ENCODE measurements at regions not wholly inside any gene's neighbourhood (a gene's known extent, or its start where the extent isn't known, plus 50 kb on each side); places are given as distances from the start of the nearest gene placed in this dataset.
"Not testable (repeated sequence)": the region's sequence is repeated elsewhere in the genome, so short reads cannot be mapped to it uniquely, and the experiment has no call there.

DNA sequence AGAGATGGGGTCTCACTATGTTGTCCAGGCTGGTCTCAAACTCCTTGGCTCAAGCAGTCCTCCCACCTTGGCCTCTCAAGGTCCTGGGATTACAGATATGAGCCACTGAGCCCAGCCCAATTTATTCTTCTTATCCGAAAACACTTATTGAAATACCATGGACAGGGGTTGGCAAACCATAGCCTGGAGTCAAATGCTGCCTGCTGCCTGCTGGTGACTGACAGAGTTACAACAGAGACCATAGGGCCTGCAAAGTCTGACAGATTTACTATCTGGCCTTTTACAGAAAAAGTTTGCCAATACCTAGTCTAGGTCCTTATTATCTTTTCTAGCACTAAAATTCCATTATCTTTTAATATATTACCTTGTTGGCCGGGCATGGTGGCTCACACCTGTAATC lies 87.1 kb upstream of the ZNF281 start:
- no peak for DNase-seq (ENCODE audit: low spot score)

DNA sequence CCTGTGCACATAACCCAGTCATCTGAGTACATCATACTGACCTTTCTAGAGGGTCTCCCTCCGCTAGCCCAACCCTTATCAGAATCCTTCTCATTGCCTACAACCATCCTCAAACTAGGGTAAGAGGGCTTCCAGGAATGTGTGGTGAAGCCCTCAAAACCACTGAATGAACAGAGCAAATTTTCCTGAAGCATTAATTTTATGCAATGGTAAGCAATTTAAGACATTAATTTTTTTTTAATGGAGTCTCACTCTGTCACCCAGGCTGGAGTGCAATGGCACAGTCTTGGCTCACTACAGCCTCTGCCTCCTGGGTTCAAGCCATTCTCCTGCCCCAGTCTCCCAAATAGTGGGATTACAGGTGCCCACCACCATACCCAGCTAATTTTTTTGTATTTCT lies 86.1 kb upstream of the ZNF281 start:
- DNase-seq (ENCODE audit: low spot score), result no peak

DNA sequence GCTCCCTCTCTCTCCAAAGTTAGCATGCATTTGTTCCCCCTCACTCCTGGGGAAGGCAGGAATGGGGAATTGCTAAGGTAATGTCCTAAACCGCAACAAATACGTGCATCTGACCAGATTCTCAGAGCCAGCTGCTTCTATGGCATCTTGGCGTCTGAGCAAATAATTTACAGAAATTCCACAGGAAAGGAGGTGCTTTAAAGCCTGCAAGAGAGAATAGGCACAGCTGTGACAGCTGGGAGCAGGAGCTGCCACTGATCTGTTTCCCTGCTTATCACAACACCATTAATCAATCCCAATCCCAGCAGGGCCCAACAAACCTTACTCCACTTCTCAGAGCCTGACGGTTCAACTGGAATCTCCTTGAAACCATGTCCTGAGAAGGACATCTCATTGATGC lies 83.5 kb upstream of the ZNF281 start:
- no peak for DNase-seq (ENCODE audit: low spot score)

DNA sequence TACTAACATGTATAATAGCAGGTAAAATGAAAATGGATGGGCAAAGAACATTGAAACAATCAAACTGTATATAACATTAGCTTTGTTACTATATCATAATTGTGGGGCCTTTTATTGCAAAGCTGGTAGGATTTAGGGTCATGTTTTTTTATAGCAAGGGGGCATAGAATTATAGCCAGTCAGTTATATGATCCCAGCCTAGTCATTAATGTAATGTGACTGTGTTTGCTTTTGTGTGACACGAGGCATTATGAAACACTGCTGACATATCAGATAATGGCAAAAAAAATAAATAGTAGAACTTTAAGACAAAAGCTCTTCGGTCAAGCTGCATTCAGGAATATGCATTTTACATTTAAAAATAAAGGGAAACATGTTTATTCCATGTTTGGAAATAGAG lies 81.3 kb upstream of the ZNF281 start:
- no peak for DNase-seq (ENCODE audit: low spot score)

DNA sequence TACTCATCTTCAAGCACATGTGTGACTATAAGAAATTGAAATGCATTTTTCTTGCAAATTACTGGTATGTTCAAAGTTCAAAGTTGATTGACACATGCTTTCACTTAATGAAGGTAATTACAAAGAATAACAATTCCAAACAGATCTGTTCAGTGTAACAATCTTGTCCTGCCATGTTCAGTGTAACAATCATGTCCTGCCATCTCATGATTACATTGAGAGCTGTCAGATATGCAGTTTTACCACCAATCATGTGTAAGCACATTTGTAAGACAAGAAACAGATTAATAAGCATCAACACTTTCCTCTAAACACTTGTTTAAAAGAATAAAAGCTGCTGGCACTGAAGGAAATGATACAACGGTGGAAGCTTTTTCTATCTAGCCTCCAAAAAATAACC lies 80.3 kb upstream of the ZNF281 start:
- DNase-seq (ENCODE audit: low spot score), result no peak

DNA sequence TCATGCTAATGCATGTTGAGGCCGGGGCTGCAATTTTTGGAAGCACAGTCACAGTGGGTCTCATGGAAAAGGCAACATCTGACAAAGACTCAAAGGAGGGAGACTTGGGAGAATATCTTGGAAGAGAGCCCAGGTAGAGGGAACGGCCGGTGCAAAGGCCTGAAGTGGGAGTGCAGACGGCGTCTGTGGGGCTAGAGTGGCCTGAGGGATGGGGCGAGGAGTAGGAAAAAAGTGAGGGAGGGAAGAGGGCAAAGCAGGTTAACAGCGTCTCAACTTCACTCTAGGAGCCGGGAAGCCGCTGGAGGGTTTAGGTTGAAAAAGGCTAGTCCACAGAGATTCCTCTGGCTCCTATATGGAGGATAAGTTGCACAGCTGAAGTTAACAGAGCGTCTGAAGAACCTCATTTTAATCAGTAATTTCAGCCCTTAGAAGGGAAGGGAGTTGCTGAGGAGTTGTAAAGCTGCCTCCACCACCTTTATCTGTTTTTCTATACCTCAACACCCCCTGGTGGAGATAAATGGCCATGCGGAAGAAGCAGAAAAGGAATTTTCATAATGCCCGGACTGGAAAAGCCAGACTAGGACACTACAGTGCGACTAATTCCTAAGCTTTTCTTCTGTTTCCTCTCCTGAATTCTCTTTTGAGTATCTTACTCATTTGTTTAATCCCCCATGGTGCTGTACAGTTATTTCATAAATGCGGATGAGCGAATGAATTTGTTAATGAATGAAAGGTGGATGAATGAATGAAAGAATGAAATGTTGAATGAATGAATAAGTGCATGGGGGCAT lies 78.7 kb upstream of the ZNF281 start:
- DNase-seq (ENCODE audit: low spot score), result peak; percentile 36

DNA sequence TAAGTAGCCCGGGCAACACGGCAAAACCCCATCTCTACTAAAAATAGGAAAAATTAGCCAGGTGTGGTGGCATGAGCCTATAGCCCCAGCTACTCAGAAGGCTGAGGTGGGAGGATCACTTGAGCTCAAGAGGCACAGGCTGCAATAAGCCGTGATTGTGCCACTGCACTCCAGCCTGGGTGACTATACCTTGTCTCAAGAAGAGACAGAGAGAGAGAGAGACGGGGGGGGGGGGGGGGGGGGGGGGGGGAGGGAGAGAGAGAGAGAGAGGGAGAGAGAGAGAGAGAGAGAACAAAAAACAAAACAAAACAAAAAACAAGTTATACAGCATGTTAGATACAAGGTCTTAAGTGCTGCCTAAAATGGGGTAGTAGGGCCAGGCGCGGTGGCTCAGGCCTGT lies 77.8 kb upstream of the ZNF281 start:
- DNase-seq (ENCODE audit: low spot score), result no peak

DNA sequence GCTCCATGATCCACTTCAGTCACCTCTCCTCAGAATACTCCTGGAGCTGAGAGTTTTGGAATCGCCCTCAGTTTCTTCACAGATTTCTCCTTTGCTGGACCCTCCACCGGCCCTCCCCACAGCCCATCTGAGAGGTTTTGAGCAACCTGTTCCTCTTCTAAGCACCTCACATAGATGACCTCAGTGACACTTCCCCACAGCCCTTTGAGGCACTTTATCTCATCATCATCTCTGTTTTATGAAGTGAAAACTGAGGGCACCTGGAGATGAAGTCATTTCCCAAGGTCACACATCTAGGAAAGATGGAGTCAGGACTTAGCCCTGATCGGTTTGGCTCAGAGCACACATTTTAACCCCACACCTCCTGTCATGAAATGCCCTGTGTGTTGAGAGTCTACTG lies 76.8 kb upstream of the ZNF281 start:
- no peak for DNase-seq (ENCODE audit: low spot score)

DNA sequence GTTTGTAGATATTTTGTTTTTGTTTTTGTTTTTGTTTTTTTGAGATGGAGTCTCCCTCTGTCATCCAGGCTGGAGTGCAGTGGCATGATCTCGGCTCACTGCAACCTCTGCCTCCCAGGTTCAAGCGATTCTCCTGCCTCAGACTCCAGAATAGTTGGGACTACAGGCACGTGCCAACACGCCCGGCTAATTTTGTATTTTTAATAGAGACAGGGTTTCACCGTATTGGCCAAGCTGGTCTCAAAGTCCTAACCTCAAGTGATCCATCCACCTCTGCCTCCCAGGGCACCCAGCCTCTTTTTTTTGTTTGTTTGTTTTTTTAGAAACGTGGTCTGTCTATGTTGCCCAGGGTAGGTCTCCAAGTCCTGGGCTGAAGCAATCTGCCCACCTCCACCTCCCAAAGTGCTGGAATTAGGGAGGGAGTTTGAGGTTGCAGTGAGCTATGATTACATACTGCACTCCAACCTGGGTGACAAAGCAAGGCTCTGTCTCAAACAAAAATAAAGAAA lies 74.7 kb upstream of the ZNF281 start:
- not testable (repeated sequence) for DNase-seq (ENCODE audit: low spot score)

DNA sequence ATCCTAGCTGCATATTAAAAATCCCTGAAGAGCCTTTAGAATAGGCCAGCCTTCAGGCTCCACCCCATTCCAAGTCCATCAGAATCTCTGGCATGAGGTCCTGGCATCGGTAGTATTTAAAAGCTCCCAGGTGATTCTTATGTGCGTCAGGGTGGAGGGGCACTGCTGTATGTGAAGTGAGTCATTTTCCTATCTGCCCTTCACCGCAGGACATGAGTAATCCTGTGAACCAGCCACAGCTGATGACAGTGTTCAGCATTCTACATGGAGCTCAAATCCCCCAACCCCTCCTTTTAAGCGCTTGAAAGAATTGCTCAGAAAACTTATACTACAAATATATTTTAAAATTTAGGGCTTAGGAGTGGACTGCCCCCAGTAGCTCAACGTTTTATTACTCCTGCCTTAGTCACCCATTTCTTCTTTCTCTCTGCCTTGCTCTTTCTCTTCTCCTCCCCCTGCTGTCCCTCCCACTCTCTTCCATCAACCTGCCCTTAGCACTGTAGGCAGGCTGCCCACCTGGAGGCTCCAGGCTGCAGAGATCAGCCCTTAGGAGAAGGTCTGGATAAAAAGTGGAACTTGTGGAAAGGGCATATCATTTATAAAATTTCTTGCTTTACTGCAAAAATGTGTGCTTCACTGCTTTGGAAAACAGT lies 73.8 kb upstream of the ZNF281 start:
- DNase-seq (ENCODE audit: low spot score), result peak; percentile 19

DNA sequence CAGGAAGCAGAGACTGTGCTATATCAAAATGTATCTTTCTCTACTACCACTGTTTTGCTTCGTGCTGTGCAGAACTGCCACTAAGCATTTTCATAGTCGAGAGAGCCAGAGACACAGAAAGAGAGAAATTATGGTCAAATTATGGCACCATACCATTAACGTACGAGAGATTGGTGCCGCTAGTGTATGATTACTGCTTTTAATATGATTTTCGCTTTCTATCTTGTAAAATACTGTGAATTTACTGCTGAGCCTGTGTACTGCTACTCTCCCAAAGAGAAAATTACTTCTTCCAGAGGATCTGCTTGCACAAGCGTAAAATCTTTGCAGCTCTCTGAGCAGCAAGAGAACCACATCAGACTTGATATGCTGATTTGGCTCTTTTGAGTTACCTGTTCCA lies 71.1 kb upstream of the ZNF281 start:
- no peak for DNase-seq (ENCODE audit: low spot score)

DNA sequence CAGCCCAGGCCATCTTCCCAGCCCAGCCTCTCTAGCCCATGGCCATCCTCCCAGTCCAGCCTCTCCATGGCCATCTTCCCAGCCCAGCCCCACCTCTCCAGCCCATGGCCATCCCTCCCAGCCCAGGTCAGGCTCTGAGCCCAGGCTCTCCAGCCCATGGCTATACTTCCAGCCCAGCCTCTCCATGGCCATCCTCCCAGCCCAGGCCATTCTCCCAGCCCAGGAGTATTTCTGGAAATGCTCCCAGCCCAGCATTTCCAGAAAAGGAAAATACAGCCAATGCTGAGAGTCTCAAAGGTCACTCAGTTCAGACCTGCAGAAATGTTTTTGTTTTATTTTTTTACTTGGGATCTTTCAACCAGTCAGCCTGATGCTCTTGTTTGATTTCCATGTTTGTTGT lies 70.0 kb upstream of the ZNF281 start:
- DNase-seq (ENCODE audit: low spot score), result no peak

DNA sequence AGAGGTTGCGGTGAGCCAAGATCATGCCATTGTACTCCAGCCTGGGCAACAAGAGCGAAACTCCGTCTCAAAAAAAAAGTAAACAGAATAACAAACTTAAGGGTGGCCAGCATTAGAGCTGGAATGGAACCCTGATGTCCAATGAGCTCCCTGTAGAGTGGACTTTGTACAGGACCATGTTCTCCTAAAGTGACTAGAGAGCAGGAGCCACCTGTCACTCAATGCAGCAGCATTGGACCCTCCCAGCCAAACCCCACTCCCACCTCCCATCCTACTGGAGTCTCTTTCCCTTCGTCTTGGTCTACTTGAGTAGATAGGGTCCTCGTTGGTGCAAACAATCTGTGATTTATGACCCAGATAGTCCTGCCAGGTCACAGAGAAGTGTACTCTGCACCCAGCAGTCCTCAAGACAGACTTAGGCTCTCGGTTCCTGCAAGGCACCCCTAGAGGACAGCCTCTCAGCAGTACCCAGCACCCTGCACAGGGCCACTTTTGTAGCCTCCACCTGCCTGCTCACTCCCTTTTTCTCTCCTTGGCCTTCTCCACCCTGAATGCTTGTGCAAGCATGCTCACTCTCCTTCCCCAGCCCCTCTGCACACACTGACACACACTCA lies 69.2 kb upstream of the ZNF281 start:
- no peak for DNase-seq (ENCODE audit: low spot score)

DNA sequence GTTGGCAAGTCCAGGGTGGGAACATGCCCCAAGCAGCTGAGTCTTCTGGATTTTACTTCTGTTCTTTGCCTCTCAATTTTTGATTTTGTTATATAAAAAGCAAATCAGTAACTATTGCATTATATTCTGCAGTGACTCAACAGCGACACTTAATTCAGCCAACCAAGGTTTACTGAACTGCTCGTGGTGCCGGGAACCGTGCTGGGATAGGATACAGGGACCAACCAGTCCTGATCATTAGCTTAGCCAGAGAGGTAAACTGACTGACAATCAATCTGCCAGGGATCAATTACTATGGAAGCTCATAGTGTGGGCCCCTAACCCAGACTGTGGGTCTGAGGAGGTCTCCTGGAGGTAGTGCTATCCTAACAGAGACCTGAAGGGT lies 68.4 kb upstream of the ZNF281 start:
- DNase-seq (ENCODE audit: low spot score), result no peak

DNA sequence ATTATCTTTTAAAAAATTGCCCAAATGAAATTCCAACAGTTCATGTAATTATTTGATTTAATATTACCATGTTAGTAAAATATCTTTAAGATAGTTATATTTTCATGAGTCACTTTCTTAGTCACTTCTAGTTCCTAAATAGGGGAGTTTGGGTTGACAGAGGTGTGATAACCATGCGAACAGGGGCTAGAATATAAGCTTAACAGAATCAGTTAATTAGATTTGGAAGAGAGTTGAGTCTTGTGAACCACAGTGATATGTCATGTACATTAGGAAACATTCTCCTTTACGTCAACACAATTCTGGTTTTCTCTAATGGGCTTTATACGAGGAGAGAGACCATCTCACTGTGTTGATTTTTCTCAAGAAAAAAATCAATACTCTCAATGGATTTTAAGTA lies 64.8 kb upstream of the ZNF281 start:
- no peak for DNase-seq (ENCODE audit: low spot score)

DNA sequence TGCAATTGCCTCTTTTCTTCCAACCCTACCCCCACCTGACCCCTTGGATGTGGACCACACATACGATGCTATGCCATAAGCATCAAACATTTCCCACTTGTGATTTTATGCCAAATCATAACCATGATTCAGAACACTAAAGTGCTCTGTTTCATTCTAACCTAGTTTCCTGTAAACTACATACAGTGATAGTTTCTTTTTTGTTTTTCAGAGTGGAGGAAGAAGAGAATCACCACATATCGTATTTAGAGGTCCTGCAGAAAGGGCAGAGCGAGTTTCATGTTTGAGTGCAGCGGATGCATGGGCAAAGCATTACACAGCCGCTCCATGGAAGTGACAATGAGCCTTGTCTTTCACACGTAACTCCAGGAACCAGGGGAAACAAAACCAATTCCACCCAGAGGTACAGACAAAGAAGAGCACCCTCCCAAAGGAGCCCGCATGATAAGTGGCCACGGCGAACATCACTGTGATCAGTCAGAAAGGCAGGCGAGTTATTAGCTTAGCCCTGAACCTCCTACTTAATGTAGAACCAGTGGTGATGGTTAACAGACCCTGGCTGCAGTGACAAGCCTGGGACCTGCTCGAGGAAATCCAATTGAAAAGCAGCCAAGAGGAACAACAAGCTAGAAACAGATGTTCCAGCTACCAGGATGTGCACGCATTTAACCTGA lies 64.0 kb upstream of the ZNF281 start:
- no peak for DNase-seq (ENCODE audit: low spot score)

DNA sequence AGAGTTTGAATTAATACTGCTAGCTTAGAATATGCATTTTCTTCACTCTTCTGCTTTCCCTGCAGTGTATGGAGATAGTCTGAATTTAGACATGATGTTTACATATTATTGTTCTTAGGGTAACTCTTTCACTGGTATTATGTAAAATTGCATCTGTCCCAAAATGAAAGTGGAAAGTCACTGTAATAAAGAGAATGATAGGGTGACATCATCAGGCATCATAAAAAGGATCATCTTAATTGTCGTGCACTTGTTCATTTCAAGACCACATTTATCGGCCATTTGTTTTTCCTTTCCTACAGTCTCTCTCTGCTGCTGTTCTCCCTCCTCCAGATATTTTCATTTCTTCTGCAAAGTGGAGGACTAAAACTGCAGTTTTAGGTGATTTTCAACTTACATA lies 61.9 kb upstream of the ZNF281 start:
- no peak for DNase-seq (ENCODE audit: low spot score)

DNA sequence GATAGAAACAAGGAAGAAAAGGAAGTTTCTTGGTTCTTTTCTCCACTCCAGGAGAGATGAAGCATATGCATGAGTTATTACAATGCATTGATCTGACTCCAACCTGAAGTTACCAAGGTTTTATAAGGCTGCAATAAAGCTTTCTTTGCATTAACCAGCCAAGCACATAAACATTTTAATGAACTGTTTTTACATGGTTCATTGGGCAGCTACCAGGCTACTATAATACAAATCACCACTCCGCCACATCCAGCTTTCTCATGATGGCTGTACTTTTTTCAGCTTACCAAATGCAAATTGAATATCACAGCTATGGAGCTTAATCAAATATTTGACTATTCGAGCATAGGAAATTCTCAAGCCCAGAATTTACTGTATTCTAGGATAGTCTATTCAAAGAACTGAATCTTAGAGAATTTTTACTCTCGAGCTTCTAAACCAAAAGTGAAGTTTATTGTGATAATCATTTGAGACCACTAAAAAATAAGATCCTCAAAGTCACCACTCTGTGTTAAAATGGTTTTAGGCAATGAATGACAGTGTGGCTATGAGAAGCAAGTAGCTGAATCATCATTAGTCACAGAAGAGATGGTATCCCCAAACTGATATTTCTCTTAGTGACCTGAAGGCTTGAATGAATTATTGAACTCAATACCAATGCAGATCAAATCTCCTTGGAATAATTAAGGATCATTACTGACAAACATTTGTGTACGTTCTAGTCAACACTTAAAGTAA lies 58.6 kb upstream of the ZNF281 start:
- no peak for DNase-seq (ENCODE audit: low spot score)

DNA sequence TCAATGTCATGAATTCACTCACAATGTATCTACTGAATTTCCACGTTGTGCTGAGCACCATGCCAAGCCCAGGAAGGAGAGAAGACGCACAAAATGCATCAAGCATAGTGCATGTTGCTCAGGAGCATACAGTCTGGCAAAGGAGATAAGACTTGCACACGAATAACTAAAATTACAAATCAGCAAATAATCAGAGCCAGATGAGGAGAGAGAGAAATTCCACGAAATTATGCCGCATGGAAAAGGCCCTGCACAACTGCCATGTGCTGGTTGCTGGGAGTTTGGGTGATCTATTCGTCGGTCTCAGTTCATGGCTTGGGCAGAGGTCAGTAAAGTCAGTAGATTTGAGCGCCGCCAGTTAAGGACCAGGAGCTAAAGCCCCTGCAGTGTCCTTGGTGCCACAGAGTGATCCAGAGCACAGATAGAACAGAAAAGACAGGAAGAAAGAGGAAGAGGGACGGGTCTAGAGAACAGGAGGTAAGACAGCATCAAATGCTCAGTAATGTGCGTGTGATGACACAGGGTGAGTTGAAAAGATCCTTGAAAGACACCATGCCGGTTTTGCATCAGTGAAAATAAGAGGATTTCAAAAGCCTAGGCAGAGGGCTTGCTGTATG lies 55.1 kb upstream of the ZNF281 start:
- no peak for DNase-seq (ENCODE audit: low spot score)
